Omental fat pad (tissue), 3 donors: ENCODE measurements at regions not wholly inside any gene's neighbourhood (a gene's known extent, or its start where the extent isn't known, plus 50 kb on each side); places are given as distances from the start of the nearest gene placed in this dataset.

Experiments used
- ATAC-seq: fragments of 150-250 bp; one replicate; pipeline ENCODE4 v1.9.1; 2016; ENCODE audit warnings: mild to moderate bottlenecking, moderate library complexity; ENCODE audit not compliant: low FRiP score
- DNase-seq: peaks from one replicate; pipeline ENCODE4 v3.0.0-alpha.2; 2019; ENCODE audit warnings: low spot score
- CTCF ChIP-seq, 3 donors: fragments of 450-650 bp; IDR thresholded peaks; one replicate each; pipeline ENCODE4 v1.5.1; 2016 to 2017; ENCODE audit warnings: antibody characterized with exemption in 3 of 3, mild to moderate bottlenecking in 3 of 3, moderate library complexity in 2 of 3

GRCh38 chr9:135209852-135210251 lies 122.4 kb downstream of the OLFM1 start:
- TF ChIP-seq CTCF (IDR thresholded peaks at IDR 0.05) = no peak
- no peak for DNase-seq
- ATAC-seq = no peak

GRCh38 chr9:135210676-135211523 lies 123.4 kb downstream of the OLFM1 start:
- ATAC-seq (no peak), DNase-seq (no peak)
- TF ChIP-seq CTCF (IDR thresholded peaks at IDR 0.05) = no peak

- DNase-seq (no peak), ATAC-seq (no peak)
- TF ChIP-seq CTCF (IDR thresholded peaks at IDR 0.05) = no peak
Observed at GRCh38 chr9:135211524-135211890, 124.0 kb downstream of the OLFM1 start.

GRCh38 chr9:135212961-135213360 lies 125.5 kb downstream of the OLFM1 start:
- ATAC-seq (no peak), DNase-seq (no peak)
- no peak for TF ChIP-seq CTCF (IDR thresholded peaks at IDR 0.05)

- ATAC-seq (no peak), DNase-seq (no peak)
- TF ChIP-seq CTCF (IDR thresholded peaks at IDR 0.05) = no peak
Observed at GRCh38 chr9:135213566-135213965, 126.1 kb downstream of the OLFM1 start.

DNA sequence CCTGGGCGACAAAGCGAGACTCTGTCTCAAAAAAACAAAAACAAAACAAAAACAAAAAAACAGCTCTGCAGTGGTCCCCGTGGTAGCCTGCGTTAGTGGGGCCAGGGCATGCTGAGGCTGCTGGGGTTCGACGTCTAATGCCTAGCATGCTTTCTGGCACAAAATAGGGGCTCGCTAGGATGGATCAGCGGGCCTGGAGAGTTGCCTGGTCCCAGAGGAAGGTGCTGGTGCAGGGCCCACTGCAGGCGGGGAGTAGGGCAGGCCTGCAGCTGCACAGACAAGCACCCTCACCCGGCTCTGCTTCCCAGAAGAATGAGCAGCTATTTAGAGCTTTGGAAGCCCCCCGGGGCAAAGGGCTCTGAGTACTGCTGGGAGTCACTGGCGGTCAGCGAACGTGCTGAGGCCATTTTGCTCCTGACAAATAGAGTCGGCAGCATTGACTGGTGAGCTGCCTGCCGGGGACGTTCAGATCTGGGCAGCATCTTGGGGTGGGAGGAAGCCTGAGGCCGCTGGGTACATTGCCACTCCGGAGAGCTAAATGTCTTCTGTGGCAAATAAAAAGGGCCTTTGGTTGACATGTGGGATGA lies 126.7 kb downstream of the OLFM1 start:
- no peak for TF ChIP-seq CTCF (IDR thresholded peaks at IDR 0.05)
- ATAC-seq = no peak
- DNase-seq = no peak

DNA sequence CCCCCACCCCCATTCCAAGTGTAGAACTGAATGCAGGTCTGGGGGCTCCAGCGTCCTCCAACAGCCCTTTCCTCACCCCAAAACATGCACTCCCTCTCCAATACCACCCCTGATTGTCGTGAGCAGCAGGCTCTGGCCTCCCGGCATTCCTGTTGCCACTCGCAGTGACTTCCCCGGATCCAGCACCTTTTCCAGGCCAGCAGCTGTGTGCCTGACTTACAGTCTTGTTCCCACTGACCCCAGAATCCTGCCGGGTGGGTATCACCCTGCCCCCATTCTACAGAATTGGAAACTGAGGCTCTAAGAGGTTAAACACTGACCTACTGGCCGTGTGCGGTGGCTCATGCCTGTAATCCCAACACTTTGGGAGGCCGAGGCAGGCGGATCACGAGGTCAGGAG lies 127.2 kb downstream of the OLFM1 start:
- TF ChIP-seq CTCF (IDR thresholded peaks at IDR 0.05) = no peak
- DNase-seq (no peak), ATAC-seq (no peak)
